ENCODE measurements at regions not wholly inside any gene's neighbourhood (a gene's known extent, or its start where the extent isn't known, plus 50 kb on each side); places are given as distances from the start of the nearest gene placed in this dataset.
A peak's percentile ranks its signal among the peaks of the same experiment; 100 is the strongest.

GRCh38 chr5:111672099-111672498 is 84.9 kb downstream of the NREP start:
- H2BK5ac ChIP-seq (ENCODE audit: low read length), result no peak overlapping the region
- no peak overlapping the region for H2BK120ac ChIP-seq (ENCODE audit: low read depth, low read length)
- no peak overlapping the region for H3K4me2 ChIP-seq (ENCODE audit: insufficient read depth, low read length, poor library complexity, severe bottlenecking)
- H3K4me1 ChIP-seq (ENCODE audit: control insufficient read depth in 2 of 2, insufficient read depth in 1 of 2, low read depth in 1 of 2, low read length in 2 of 2), result peaks cover 0 to 4% of the 10 kb centered on the region in 2 donors
- H3K79me1 ChIP-seq (ENCODE audit: low read depth, low read length), result no peaks in the 10 kb centered on the region
- no peaks in the 10 kb centered on the region for H3K36me3 ChIP-seq (replicated peaks in 1 of 2; ENCODE audit: control insufficient read depth in 2 of 2, insufficient read depth in 2 of 2, low read length in 2 of 2)
- no peak overlapping the region for H2AFZ ChIP-seq (ENCODE audit: low read length)
- H3K4ac ChIP-seq (ENCODE audit: low read length), result no peak overlapping the region
- no peak overlapping the region for H3K27ac ChIP-seq (replicated peaks; ENCODE audit: low read length)
- H2BK15ac ChIP-seq (ENCODE audit: low read length), result no peak overlapping the region
- H3K18ac ChIP-seq (ENCODE audit: low read length), result no peak overlapping the region
- H3K9ac ChIP-seq (ENCODE audit: low read depth, low read length, poor library complexity), result no peak overlapping the region
- H2AK5ac ChIP-seq (ENCODE audit: low read depth, low read length), result no peak overlapping the region
- no peak overlapping the region for H3K14ac ChIP-seq (ENCODE audit: low read length)
- no CpG with 5 or more reads among the region's 2 CpGs for WGBS, 2 donors (ENCODE audit: extremely low coverage in 2 of 2, insufficient read length in 2 of 2, insufficient replicate concordance in 1 of 2)
- no peak overlapping the region for H4K91ac ChIP-seq (ENCODE audit: low read depth, low read length, poor library complexity)
- no peaks in the 10 kb centered on the region for H3K27me3 ChIP-seq (ENCODE audit: control insufficient read depth in 3 of 3, insufficient read depth in 3 of 3, low read depth in 1 of 3, low read length in 3 of 3)
- H3K4me3 ChIP-seq (ENCODE audit: low read length in 2 of 2), result no peak overlapping the region
- no peak overlapping the region for H3K23ac ChIP-seq (ENCODE audit: low read depth, low read length, poor library complexity)
- DNase-seq (ENCODE audit: low spot score), result no peak
- H2BK12ac ChIP-seq (ENCODE audit: low read length), result no peak overlapping the region
- H3K9me3 ChIP-seq (replicated peaks in 1 of 2; ENCODE audit: control insufficient read depth in 2 of 2, insufficient read depth in 1 of 2, low read depth in 1 of 2, low read length in 2 of 2), result no peaks in the 10 kb centered on the region
- H4K8ac ChIP-seq (ENCODE audit: low read depth, low read length), result no peak overlapping the region

GRCh38 chr5:111670826-111671492 is 86.0 kb downstream of the NREP start:
- H3K23ac ChIP-seq (ENCODE audit: low read depth, low read length, poor library complexity), result no peak overlapping the region
- WGBS, 2 donors (ENCODE audit: extremely low coverage in 2 of 2, insufficient read length in 2 of 2, insufficient replicate concordance in 1 of 2), result no CpG with 5 or more reads among the region's 3 CpGs

GRCh38 chr5:111668477-111669414 is 88.2 kb downstream of the NREP start:
- H4K8ac ChIP-seq (ENCODE audit: low read depth, low read length), result no peak overlapping the region
- no CpG with 5 or more reads among the region's 4 CpGs for WGBS, 2 donors (ENCODE audit: extremely low coverage in 2 of 2, insufficient read length in 2 of 2, insufficient replicate concordance in 1 of 2)

More at GRCh38 chr5:111670826-111671492, 86.0 kb downstream of the NREP start:
- no peak for DNase-seq (ENCODE audit: low spot score)
- H3K4me3 ChIP-seq (ENCODE audit: low read length in 2 of 2), result no peak overlapping the region
- no peak overlapping the region for H2BK12ac ChIP-seq (ENCODE audit: low read length)
- no peaks in the 10 kb centered on the region for H3K36me3 ChIP-seq (replicated peaks in 1 of 2; ENCODE audit: control insufficient read depth in 2 of 2, insufficient read depth in 2 of 2, low read length in 2 of 2)
- H3K27me3 ChIP-seq (ENCODE audit: control insufficient read depth in 3 of 3, insufficient read depth in 3 of 3, low read depth in 1 of 3, low read length in 3 of 3), result no peaks in the 10 kb centered on the region
- no peak overlapping the region for H3K14ac ChIP-seq (ENCODE audit: low read length)
- H3K4ac ChIP-seq (ENCODE audit: low read length), result no peak overlapping the region
- H3K18ac ChIP-seq (ENCODE audit: low read length), result no peak overlapping the region
- H3K9ac ChIP-seq (ENCODE audit: low read depth, low read length, poor library complexity), result no peak overlapping the region
- H3K27ac ChIP-seq (replicated peaks; ENCODE audit: low read length), result no peak overlapping the region
- H2BK120ac ChIP-seq (ENCODE audit: low read depth, low read length), result no peak overlapping the region
- H3K79me1 ChIP-seq (ENCODE audit: low read depth, low read length), result no peaks in the 10 kb centered on the region
- H2BK5ac ChIP-seq (ENCODE audit: low read length), result no peak overlapping the region
- peaks cover 0 to 4% of the 10 kb centered on the region in 2 donors for H3K4me1 ChIP-seq (ENCODE audit: control insufficient read depth in 2 of 2, insufficient read depth in 1 of 2, low read depth in 1 of 2, low read length in 2 of 2)
- no peak overlapping the region for H3K4me2 ChIP-seq (ENCODE audit: insufficient read depth, low read length, poor library complexity, severe bottlenecking)
- no peak overlapping the region for H4K8ac ChIP-seq (ENCODE audit: low read depth, low read length)
- H4K91ac ChIP-seq (ENCODE audit: low read depth, low read length, poor library complexity), result no peak overlapping the region
- H3K9me3 ChIP-seq (replicated peaks in 1 of 2; ENCODE audit: control insufficient read depth in 2 of 2, insufficient read depth in 1 of 2, low read depth in 1 of 2, low read length in 2 of 2), result no peaks in the 10 kb centered on the region
- no peak overlapping the region for H2BK15ac ChIP-seq (ENCODE audit: low read length)
- no peak overlapping the region for H2AK5ac ChIP-seq (ENCODE audit: low read depth, low read length)
- H2AFZ ChIP-seq (ENCODE audit: low read length), result no peak overlapping the region

DNA sequence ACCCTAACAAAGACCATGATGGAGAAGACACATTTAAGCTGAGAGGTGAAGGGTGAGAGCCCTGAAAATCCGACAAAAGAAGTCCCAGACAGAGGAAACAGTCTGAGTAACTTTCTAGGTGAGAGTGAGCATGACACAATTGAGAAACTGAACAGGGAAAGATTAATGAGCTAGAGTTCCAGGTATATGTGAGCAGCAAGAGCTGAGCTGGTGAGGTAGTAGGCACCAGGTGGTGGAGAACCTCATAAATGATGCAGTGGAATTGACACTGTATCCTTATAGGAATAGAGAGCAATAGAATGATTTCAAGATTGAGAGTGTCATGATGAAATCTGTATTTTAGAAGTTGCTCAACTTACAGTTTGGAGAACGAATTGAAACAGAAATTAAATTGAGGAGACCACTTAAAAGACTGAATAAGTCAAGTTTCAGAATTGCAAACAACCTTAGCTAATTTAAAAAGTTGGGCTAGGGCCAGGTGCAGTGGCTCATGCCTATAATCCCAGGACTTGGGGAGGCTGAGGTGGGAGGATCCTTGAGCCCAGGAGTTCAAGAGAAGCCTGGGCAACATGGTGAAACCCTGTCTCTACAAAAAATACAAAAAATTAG is 89.8 kb downstream of the NREP start:
- no peak for DNase-seq (ENCODE audit: low spot score)
- WGBS, 2 donors (ENCODE audit: extremely low coverage in 2 of 2, insufficient read length in 2 of 2, insufficient replicate concordance in 1 of 2), result no CpG with 5 or more reads among the region's 2 CpGs

More at GRCh38 chr5:111668477-111669414, 88.2 kb downstream of the NREP start:
- H3K23ac ChIP-seq (ENCODE audit: low read depth, low read length, poor library complexity), result no peak overlapping the region
- no peaks in the 10 kb centered on the region for H3K27me3 ChIP-seq (ENCODE audit: control insufficient read depth in 3 of 3, insufficient read depth in 3 of 3, low read depth in 1 of 3, low read length in 3 of 3)
- H4K91ac ChIP-seq (ENCODE audit: low read depth, low read length, poor library complexity), result no peak overlapping the region
- H3K36me3 ChIP-seq (replicated peaks in 1 of 2; ENCODE audit: control insufficient read depth in 2 of 2, insufficient read depth in 2 of 2, low read length in 2 of 2), result no peaks in the 10 kb centered on the region
- no peaks in the 10 kb centered on the region for H3K79me1 ChIP-seq (ENCODE audit: low read depth, low read length)
- no peak overlapping the region for H3K4me2 ChIP-seq (ENCODE audit: insufficient read depth, low read length, poor library complexity, severe bottlenecking)
- H3K4ac ChIP-seq (ENCODE audit: low read length), result no peak overlapping the region
- no peaks in the 10 kb centered on the region for H3K9me3 ChIP-seq (replicated peaks in 1 of 2; ENCODE audit: control insufficient read depth in 2 of 2, insufficient read depth in 1 of 2, low read depth in 1 of 2, low read length in 2 of 2)
- H3K27ac ChIP-seq (replicated peaks; ENCODE audit: low read length), result no peak overlapping the region
- no peaks in the 10 kb centered on the region for H3K4me1 ChIP-seq (ENCODE audit: control insufficient read depth in 2 of 2, insufficient read depth in 1 of 2, low read depth in 1 of 2, low read length in 2 of 2)
- H2BK15ac ChIP-seq (ENCODE audit: low read length), result no peak overlapping the region
- H2AFZ ChIP-seq (ENCODE audit: low read length), result no peak overlapping the region
- H3K18ac ChIP-seq (ENCODE audit: low read length), result no peak overlapping the region
- DNase-seq (ENCODE audit: low spot score), result no peak
- no peak overlapping the region for H2BK12ac ChIP-seq (ENCODE audit: low read length)
- H3K9ac ChIP-seq (ENCODE audit: low read depth, low read length, poor library complexity), result no peak overlapping the region
- no peak overlapping the region for H3K14ac ChIP-seq (ENCODE audit: low read length)
- H2BK120ac ChIP-seq (ENCODE audit: low read depth, low read length), result no peak overlapping the region
- H2AK5ac ChIP-seq (ENCODE audit: low read depth, low read length), result no peak overlapping the region
- no peak overlapping the region for H3K4me3 ChIP-seq (ENCODE audit: low read length in 2 of 2)
- H2BK5ac ChIP-seq (ENCODE audit: low read length), result no peak overlapping the region

More for the DNA sequence above, 89.8 kb downstream of the NREP start:
- H3K4me1 ChIP-seq (ENCODE audit: control insufficient read depth in 2 of 2, insufficient read depth in 1 of 2, low read depth in 1 of 2, low read length in 2 of 2), result no peaks in the 10 kb centered on the region
- no peak overlapping the region for H2BK5ac ChIP-seq (ENCODE audit: low read length)
- H3K9me3 ChIP-seq (replicated peaks in 1 of 2; ENCODE audit: control insufficient read depth in 2 of 2, insufficient read depth in 1 of 2, low read depth in 1 of 2, low read length in 2 of 2), result no peaks in the 10 kb centered on the region
- H3K23ac ChIP-seq (ENCODE audit: low read depth, low read length, poor library complexity), result no peak overlapping the region
- no peak overlapping the region for H3K4ac ChIP-seq (ENCODE audit: low read length)
- no peak overlapping the region for H2AK5ac ChIP-seq (ENCODE audit: low read depth, low read length)
- peak overlapping the region; percentile 31 for H2AFZ ChIP-seq (ENCODE audit: low read length)
- no peak overlapping the region for H4K91ac ChIP-seq (ENCODE audit: low read depth, low read length, poor library complexity)
- no peaks in the 10 kb centered on the region for H3K27me3 ChIP-seq (ENCODE audit: control insufficient read depth in 3 of 3, insufficient read depth in 3 of 3, low read depth in 1 of 3, low read length in 3 of 3)
- H3K4me2 ChIP-seq (ENCODE audit: insufficient read depth, low read length, poor library complexity, severe bottlenecking), result no peak overlapping the region
- H3K9ac ChIP-seq (ENCODE audit: low read depth, low read length, poor library complexity), result no peak overlapping the region
- no peak overlapping the region for H2BK15ac ChIP-seq (ENCODE audit: low read length)
- H2BK12ac ChIP-seq (ENCODE audit: low read length), result no peak overlapping the region
- H3K27ac ChIP-seq (replicated peaks; ENCODE audit: low read length), result no peak overlapping the region
- H3K18ac ChIP-seq (ENCODE audit: low read length), result peak overlapping the region; percentile 53
- no peaks in the 10 kb centered on the region for H3K79me1 ChIP-seq (ENCODE audit: low read depth, low read length)
- no peak overlapping the region for H2BK120ac ChIP-seq (ENCODE audit: low read depth, low read length)
- H3K4me3 ChIP-seq (ENCODE audit: low read length in 2 of 2), result no peak overlapping the region
- no peaks in the 10 kb centered on the region for H3K36me3 ChIP-seq (replicated peaks in 1 of 2; ENCODE audit: control insufficient read depth in 2 of 2, insufficient read depth in 2 of 2, low read length in 2 of 2)
- no peak overlapping the region for H3K14ac ChIP-seq (ENCODE audit: low read length)
- no peak overlapping the region for H4K8ac ChIP-seq (ENCODE audit: low read depth, low read length)
